Testis (tissue), 2 donors: ENCODE measurements at regions not wholly inside any gene's neighbourhood (a gene's known extent, or its start where the extent isn't known, plus 50 kb on each side); places are given as distances from the start of the nearest gene placed in this dataset.
"Not testable (repeated sequence)": the region's sequence is repeated elsewhere in the genome, so short reads cannot be mapped to it uniquely, and the experiment has no call there.

Experiments
- DNase-seq: peaks from one replicate; pipeline ENCODE4 v3.0.0-alpha.2; 2019
- H3K27ac ChIP-seq, 2 donors: fragments of 200-600 bp; sonication (generic); one replicate each; pipeline ENCODE4 v1.5.1; 2019
- H3K27me3 ChIP-seq: fragments of 200-600 bp; sonication (generic); one replicate; pipeline ENCODE4 v1.5.1; 2019
- H3K36me3 ChIP-seq: fragments of 200-600 bp; sonication (generic); one replicate; pipeline ENCODE4 v1.5.1; 2017; ENCODE audit warnings: low read depth; ENCODE audit errors: missing control alignments
- H3K4me1 ChIP-seq: fragments of 200-600 bp; sonication (generic); one replicate; pipeline ENCODE4 v1.5.1; 2019
- H3K4me3 ChIP-seq, 2 donors: fragments of 200-600 bp; sonication (generic); one replicate each; pipeline ENCODE4 v1.5.1; 2017 to 2019
- H3K9me3 ChIP-seq: fragments of 200-600 bp; sonication (generic); one replicate; pipeline ENCODE4 v1.5.1; 2017
- WGBS, 2 donors: methylation state at CpG; one replicate each; pipeline ENCODE4 v1.1.5; 2018; 5-methylcytosine and 5-hydroxymethylcytosine counted together
- intact Hi-C: fragments of 100-400 bp; cut with DNase I; formaldehyde crosslinking; loops from one replicate; pipeline ENCODE4 v1.15.1; 2023; ENCODE audit warnings: low total_unique reads

GRCh38 chr18:15071311-15071710, 323.3 kb downstream of the ANKRD30B start:
- H3K4me1 ChIP-seq, DNase-seq, intact Hi-C loops, H3K36me3 ChIP-seq, H3K4me3 ChIP-seq, H3K27me3 ChIP-seq, H3K27ac ChIP-seq, H3K9me3 ChIP-seq: not testable (repeated sequence)
- 86 to 91% methylated on average over 2 of the region's 2 CpGs for WGBS, 2 donors
